ENCODE measurements at regions not wholly inside any gene's neighbourhood (a gene's known extent, or its start where the extent isn't known, plus 50 kb on each side); places are given as distances from the start of the nearest gene placed in this dataset.
"Not testable (repeated sequence)": the region's sequence is repeated elsewhere in the genome, so short reads cannot be mapped to it uniquely, and the experiment has no call there.

GRCh38 chr16:88306860-88307545 is 75.8 kb upstream of the ZNF469 start:
- Histone ChIP-seq H3K27ac (ENCODE audit: low read length) (no peak overlapping the region), H3K4me3 (ENCODE audit: low read length in 2 of 2) (no peak overlapping the region), H3K36me3 (ENCODE audit: control insufficient read depth in 2 of 2, insufficient read depth in 2 of 2, low read length in 2 of 2) (no peaks in the 10 kb centered on the region)

GRCh38 chr16:88308441-88309173 is 74.2 kb upstream of the ZNF469 start:
- no peak overlapping the region for H3K27ac ChIP-seq (ENCODE audit: low read length)
- no peaks in the 10 kb centered on the region for H3K27me3 ChIP-seq (ENCODE audit: control insufficient read depth in 1 of 2, insufficient read depth in 2 of 2, low read length in 2 of 2)
- no peaks in the 10 kb centered on the region for H3K36me3 ChIP-seq (ENCODE audit: control insufficient read depth in 2 of 2, insufficient read depth in 2 of 2, low read length in 2 of 2)
- no peaks in the 10 kb centered on the region for H3K9me3 ChIP-seq (ENCODE audit: control insufficient read depth in 2 of 2, low read length in 2 of 2)
- no peak overlapping the region for H3K9ac ChIP-seq (ENCODE audit: low read length in 2 of 2)
- peaks cover 16% of the 10 kb centered on the region for H3K4me1 ChIP-seq (ENCODE audit: control insufficient read depth, insufficient read depth, low read length)
- no peak overlapping the region for H3K4me3 ChIP-seq (ENCODE audit: low read length in 2 of 2)

More at GRCh38 chr16:88306860-88307545, 75.8 kb upstream of the ZNF469 start:
- Histone ChIP-seq H3K27me3 (ENCODE audit: control insufficient read depth in 1 of 2, insufficient read depth in 2 of 2, low read length in 2 of 2) (no peaks in the 10 kb centered on the region), H3K4me1 (ENCODE audit: control insufficient read depth, insufficient read depth, low read length) (peaks cover 16% of the 10 kb centered on the region), H3K9ac (ENCODE audit: low read length in 2 of 2) (no peak overlapping the region), H3K9me3 (ENCODE audit: control insufficient read depth in 2 of 2, low read length in 2 of 2) (peaks cover 0 to 6% of the 10 kb centered on the region in 2 donors)

GRCh38 chr16:88309174-88309907 is 73.4 kb upstream of the ZNF469 start:
- no peak overlapping the region for H3K27ac ChIP-seq (ENCODE audit: low read length)
- no peaks in the 10 kb centered on the region for H3K36me3 ChIP-seq (ENCODE audit: control insufficient read depth in 2 of 2, insufficient read depth in 2 of 2, low read length in 2 of 2)

GRCh38 chr16:88309908-88310265 is 72.9 kb upstream of the ZNF469 start:
- Histone ChIP-seq H3K4me1 (ENCODE audit: control insufficient read depth, insufficient read depth, low read length) (peaks cover 4% of the 10 kb centered on the region), H3K36me3 (ENCODE audit: control insufficient read depth in 2 of 2, insufficient read depth in 2 of 2, low read length in 2 of 2) (no peaks in the 10 kb centered on the region), H3K9me3 (ENCODE audit: control insufficient read depth in 2 of 2, low read length in 2 of 2) (no peaks in the 10 kb centered on the region), H3K9ac (ENCODE audit: low read length in 2 of 2) (no peak overlapping the region), H3K27me3 (ENCODE audit: control insufficient read depth in 1 of 2, insufficient read depth in 2 of 2, low read length in 2 of 2) (no peaks in the 10 kb centered on the region), H3K27ac (ENCODE audit: low read length) (no peak overlapping the region), H3K4me3 (ENCODE audit: low read length in 2 of 2) (no peak overlapping the region)

More at GRCh38 chr16:88309174-88309907, 73.4 kb upstream of the ZNF469 start:
- Histone ChIP-seq H3K4me1 (ENCODE audit: control insufficient read depth, insufficient read depth, low read length) (peaks cover 10% of the 10 kb centered on the region), H3K9me3 (ENCODE audit: control insufficient read depth in 2 of 2, low read length in 2 of 2) (no peaks in the 10 kb centered on the region), H3K4me3 (ENCODE audit: low read length in 2 of 2) (no peak overlapping the region), H3K9ac (ENCODE audit: low read length in 2 of 2) (no peak overlapping the region), H3K27me3 (ENCODE audit: control insufficient read depth in 1 of 2, insufficient read depth in 2 of 2, low read length in 2 of 2) (no peaks in the 10 kb centered on the region)

GRCh38 chr16:88310796-88311605 is 71.8 kb upstream of the ZNF469 start:
- no peaks in the 10 kb centered on the region for H3K36me3 ChIP-seq (ENCODE audit: control insufficient read depth in 2 of 2, insufficient read depth in 2 of 2, low read length in 2 of 2)
- H3K4me1 ChIP-seq (ENCODE audit: control insufficient read depth, insufficient read depth, low read length) = no peaks in the 10 kb centered on the region
- no peak overlapping the region for H3K27ac ChIP-seq (ENCODE audit: low read length)
- H3K9ac ChIP-seq (ENCODE audit: low read length in 2 of 2) = no peak overlapping the region
- no peaks in the 10 kb centered on the region for H3K9me3 ChIP-seq (ENCODE audit: control insufficient read depth in 2 of 2, low read length in 2 of 2)
- H3K27me3 ChIP-seq (ENCODE audit: control insufficient read depth in 1 of 2, insufficient read depth in 2 of 2, low read length in 2 of 2) = no peaks in the 10 kb centered on the region
- H3K4me3 ChIP-seq (ENCODE audit: low read length in 2 of 2) = no peak overlapping the region

GRCh38 chr16:88311860-88312259 is 70.9 kb upstream of the ZNF469 start:
- not testable (repeated sequence) for H3K9ac ChIP-seq (ENCODE audit: low read length in 2 of 2); H3K36me3 ChIP-seq (ENCODE audit: control insufficient read depth in 2 of 2, insufficient read depth in 2 of 2, low read length in 2 of 2); H3K9me3 ChIP-seq (ENCODE audit: control insufficient read depth in 2 of 2, low read length in 2 of 2); H3K27ac ChIP-seq (ENCODE audit: low read length); H3K27me3 ChIP-seq (ENCODE audit: control insufficient read depth in 1 of 2, insufficient read depth in 2 of 2, low read length in 2 of 2); H3K4me1 ChIP-seq (ENCODE audit: control insufficient read depth, insufficient read depth, low read length); H3K4me3 ChIP-seq (ENCODE audit: low read length in 2 of 2)

GRCh38 chr16:88312732-88313131 is 70.0 kb upstream of the ZNF469 start:
- Histone ChIP-seq H3K9me3 (ENCODE audit: control insufficient read depth in 2 of 2, low read length in 2 of 2) (no peaks in the 10 kb centered on the region), H3K27ac (ENCODE audit: low read length) (no peak overlapping the region), H3K4me1 (ENCODE audit: control insufficient read depth, insufficient read depth, low read length) (no peaks in the 10 kb centered on the region), H3K36me3 (ENCODE audit: control insufficient read depth in 2 of 2, insufficient read depth in 2 of 2, low read length in 2 of 2) (no peaks in the 10 kb centered on the region), H3K9ac (ENCODE audit: low read length in 2 of 2) (no peak overlapping the region), H3K4me3 (ENCODE audit: low read length in 2 of 2) (no peak overlapping the region), H3K27me3 (ENCODE audit: control insufficient read depth in 1 of 2, insufficient read depth in 2 of 2, low read length in 2 of 2) (peaks cover 3 to 6% of the 10 kb centered on the region in 2 donors)

- no peak overlapping the region for H3K4me3 ChIP-seq (ENCODE audit: low read length in 2 of 2)
- H3K27ac ChIP-seq (ENCODE audit: low read length) = no peak overlapping the region
- no peaks in the 10 kb centered on the region for H3K36me3 ChIP-seq (ENCODE audit: control insufficient read depth in 2 of 2, insufficient read depth in 2 of 2, low read length in 2 of 2)
- no peaks in the 10 kb centered on the region for H3K4me1 ChIP-seq (ENCODE audit: control insufficient read depth, insufficient read depth, low read length)
- peaks cover 6 to 9% of the 10 kb centered on the region in 2 donors for H3K27me3 ChIP-seq (ENCODE audit: control insufficient read depth in 1 of 2, insufficient read depth in 2 of 2, low read length in 2 of 2)
- H3K9ac ChIP-seq (ENCODE audit: low read length in 2 of 2) = no peak overlapping the region
- H3K9me3 ChIP-seq (ENCODE audit: control insufficient read depth in 2 of 2, low read length in 2 of 2) = no peaks in the 10 kb centered on the region
These were observed 67.7 kb upstream of the ZNF469 start for GRCh38 chr16:88314991-88315542.

GRCh38 chr16:88315543-88316105 is 67.1 kb upstream of the ZNF469 start:
- Histone ChIP-seq H3K4me3 (ENCODE audit: low read length in 2 of 2) (no peak overlapping the region), H3K27me3 (ENCODE audit: control insufficient read depth in 1 of 2, insufficient read depth in 2 of 2, low read length in 2 of 2) (peaks cover 6 to 9% of the 10 kb centered on the region in 2 donors), H3K27ac (ENCODE audit: low read length) (no peak overlapping the region), H3K36me3 (ENCODE audit: control insufficient read depth in 2 of 2, insufficient read depth in 2 of 2, low read length in 2 of 2) (no peaks in the 10 kb centered on the region), H3K4me1 (ENCODE audit: control insufficient read depth, insufficient read depth, low read length) (no peaks in the 10 kb centered on the region), H3K9ac (ENCODE audit: low read length in 2 of 2) (no peak overlapping the region), H3K9me3 (ENCODE audit: control insufficient read depth in 2 of 2, low read length in 2 of 2) (no peaks in the 10 kb centered on the region)

- no peak overlapping the region for H3K9ac ChIP-seq (ENCODE audit: low read length in 2 of 2)
- no peak overlapping the region for H3K4me3 ChIP-seq (ENCODE audit: low read length in 2 of 2)
- no peaks in the 10 kb centered on the region for H3K36me3 ChIP-seq (ENCODE audit: control insufficient read depth in 2 of 2, insufficient read depth in 2 of 2, low read length in 2 of 2)
- H3K4me1 ChIP-seq (ENCODE audit: control insufficient read depth, insufficient read depth, low read length) = no peaks in the 10 kb centered on the region
- H3K27me3 ChIP-seq (ENCODE audit: control insufficient read depth in 1 of 2, insufficient read depth in 2 of 2, low read length in 2 of 2) = peaks cover 6 to 9% of the 10 kb centered on the region in 2 donors
- no peak overlapping the region for H3K27ac ChIP-seq (ENCODE audit: low read length)
- H3K9me3 ChIP-seq (ENCODE audit: control insufficient read depth in 2 of 2, low read length in 2 of 2) = no peaks in the 10 kb centered on the region
These were observed 66.6 kb upstream of the ZNF469 start for GRCh38 chr16:88316151-88316550.

Data from stomach smooth muscle (tissue), 2 donors.